Left lung (tissue), 4 donors: ENCODE measurements at regions not wholly inside any gene's neighbourhood (a gene's known extent, or its start where the extent isn't known, plus 50 kb on each side); places are given as distances from the start of the nearest gene placed in this dataset.
A peak's percentile ranks its signal among the peaks of the same experiment; 100 is the strongest.

Source experiments
- ATAC-seq: fragments of 200-7000 bp; cut with Tn5 transposase; one replicate; pipeline ENCODE4 v1.9.1; 2020; ENCODE audit warnings: moderate library complexity
- DNase-seq, 4 donors: peaks; one replicate each; pipeline ENCODE4 v3.0.0-alpha.2; 2013 to 2020
- H3K27ac ChIP-seq, 2 donors: fragments of 200-600 bp; sonication (generic) in 1 of 2; one replicate each; pipeline versions ENCODE4 v1.5.0 to v1.8.0; 2020 to 2021
- H3K27me3 ChIP-seq, 2 donors: fragments of 200-600 bp; sonication (generic) in 1 of 2; one replicate each; pipeline versions ENCODE4 v1.5.0 to v1.8.0; 2020 to 2021
- H3K36me3 ChIP-seq, 2 donors: fragments of 200-600 bp; sonication (generic) in 1 of 2; one replicate each; pipeline versions ENCODE4 v1.5.0 to v1.8.0; 2020 to 2021
- H3K4me1 ChIP-seq, 2 donors: fragments of 200-600 bp; one replicate each; pipeline ENCODE4 v1.8.0; 2021
- H3K4me3 ChIP-seq, 2 donors: fragments of 200-600 bp; sonication (generic) in 1 of 2; one replicate each; pipeline versions ENCODE4 v1.5.0 to v1.8.0; 2020 to 2021; ENCODE audit warnings: mild to moderate bottlenecking in 1 of 2
- H3K9me3 ChIP-seq, 2 donors: fragments of 200-600 bp; sonication (generic) in 1 of 2; one replicate each; pipeline versions ENCODE4 v1.5.0 to v1.8.0; 2020 to 2021
- CTCF ChIP-seq, 2 donors: fragments of 200-600 bp; sonication (generic) in 1 of 2; IDR thresholded peaks; one replicate each; pipeline versions ENCODE4 v1.5.0 to v1.8.0; 2021; ENCODE audit warnings: antibody characterized with exemption in 2 of 2
- intact Hi-C, 2 donors: fragments of 100-400 bp; cut with DNase I; formaldehyde crosslinking; loops; one replicate each; pipeline versions ENCODE4 v1.11.2 to v1.14.2; 2022
- donor health status: DM: no; HTN: yes; CAD: no.
- donor health status: DM: no; HTN: no; CAD: no.

GRCh38 chr16:62408760-62409159 lies 372.5 kb upstream of the CDH8 start:
- Histone ChIP-seq H3K36me3 (no peaks in the 10 kb centered on the region), H3K27ac (no peak overlapping the region), H3K27me3 (no peaks in the 10 kb centered on the region), H3K9me3 (peaks cover 0 to 8% of the 10 kb centered on the region in 2 donors), H3K4me1 (no peaks in the 10 kb centered on the region), H3K4me3 (no peak overlapping the region)
- ATAC-seq (no peak), DNase-seq (peak in 2 of 4 donors; percentile 1 to 67)
- TF ChIP-seq CTCF (IDR thresholded peaks at IDR 0.05): no peak
- intact Hi-C loops: no loop called here

GRCh38 chr16:62406387-62406786 lies 370.1 kb upstream of the CDH8 start:
- TF ChIP-seq CTCF (IDR thresholded peaks at IDR 0.05): no peak

GRCh38 chr16:62404842-62405611 lies 368.8 kb upstream of the CDH8 start:
- DNase-seq: peak in 1 of 4 donors; percentile 20
- Histone ChIP-seq H3K27ac (no peak overlapping the region), H3K9me3 (peaks cover 0 to 2% of the 10 kb centered on the region in 2 donors), H3K27me3 (no peaks in the 10 kb centered on the region), H3K4me1 (no peaks in the 10 kb centered on the region), H3K36me3 (no peaks in the 10 kb centered on the region), H3K4me3 (no peak overlapping the region)
- no peak for ATAC-seq
- intact Hi-C loops: no loop called here
- TF ChIP-seq CTCF (IDR thresholded peaks at IDR 0.05): no peak

More at GRCh38 chr16:62406387-62406786, 370.1 kb upstream of the CDH8 start:
- intact Hi-C loops: no loop called here
- H3K36me3 ChIP-seq: no peaks in the 10 kb centered on the region
- DNase-seq (no peak), ATAC-seq (no peak)
- peaks cover 0 to 3% of the 10 kb centered on the region in 2 donors for H3K9me3 ChIP-seq
- no peaks in the 10 kb centered on the region for H3K4me1 ChIP-seq
- no peak overlapping the region for H3K27ac ChIP-seq
- H3K4me3 ChIP-seq: no peak overlapping the region
- H3K27me3 ChIP-seq: no peaks in the 10 kb centered on the region

GRCh38 chr16:62392698-62393097 lies 356.5 kb upstream of the CDH8 start:
- no peak for ATAC-seq
- TF ChIP-seq CTCF (IDR thresholded peaks at IDR 0.05): no peak
- peak in 1 of 4 donors; percentile 39 for DNase-seq
- intact Hi-C loops: no loop called here
- Histone ChIP-seq H3K4me3 (no peak overlapping the region), H3K27ac (no peak overlapping the region), H3K27me3 (no peaks in the 10 kb centered on the region), H3K9me3 (no peaks in the 10 kb centered on the region), H3K4me1 (no peaks in the 10 kb centered on the region), H3K36me3 (no peaks in the 10 kb centered on the region)

GRCh38 chr16:62391940-62392339 lies 355.7 kb upstream of the CDH8 start:
- Histone ChIP-seq H3K36me3 (no peaks in the 10 kb centered on the region), H3K9me3 (no peaks in the 10 kb centered on the region), H3K4me1 (no peaks in the 10 kb centered on the region), H3K27ac (no peak overlapping the region), H3K4me3 (no peak overlapping the region), H3K27me3 (no peaks in the 10 kb centered on the region)
- TF ChIP-seq CTCF (IDR thresholded peaks at IDR 0.05): no peak
- DNase-seq (peak in 1 of 4 donors; percentile 63), ATAC-seq (no peak)
- intact Hi-C loops: no loop called here
